IMR-90 (cell line): ENCODE measurements at regions not wholly inside any gene's neighbourhood (a gene's known extent, or its start where the extent isn't known, plus 50 kb on each side); places are given as distances from the start of the nearest gene placed in this dataset.

Experiments
- ATAC-seq: fragments of 200-7000 bp; cut with Tn5 transposase; 2 replicates; pipeline ENCODE4 v1.9.1; 2020; ENCODE audit warnings: low read depth, mild to moderate bottlenecking, moderate library complexity
- BruUV-seq: library from RNA; stranded (reverse); fragments of 400-500 nt; replicated peaks from 2 replicates; lab custom pipeline; 2021; lab: Mats Ljungman, UMichigan
- CTCF ChIA-PET: fragments of 300-600 bp; formaldehyde crosslinking; extraction: SDS; loops from one replicate; lab custom pipeline; 2021; ENCODE audit warnings: antibody characterized with exemption; lab: Yijun Ruan, JAX
- POLR2A ChIA-PET: fragments of 300-600 bp; sonication (Branson Sonifier 250); formaldehyde crosslinking; loops from one replicate; lab custom pipeline; 2022; ENCODE audit warnings: antibody characterized with exemption; ENCODE audit not compliant: unreplicated experiment; lab: Charles Lee
- DNase-seq: peaks from one replicate; pipeline ENCODE4 v3.0.0; 2013
- H2AFZ ChIP-seq: replicated peaks from 2 replicates; pipeline ENCODE3; 2013; ENCODE audit warnings: low read length, mild to moderate bottlenecking; ENCODE audit not compliant: poor library complexity
- H2AK5ac ChIP-seq: 2 replicates; pipeline ENCODE4 v1.6.1; 2013; ENCODE audit warnings: low read depth, low read length, inconsistent platforms
- H2AK9ac ChIP-seq: replicated peaks from 2 replicates; pipeline ENCODE3; 2013; ENCODE audit warnings: mild to moderate bottlenecking, low read depth, low read length, moderate library complexity; ENCODE audit not compliant: poor library complexity
- H2BK120ac ChIP-seq: 2 replicates; pipeline ENCODE4 v1.6.1; 2013; ENCODE audit warnings: low read depth, low read length, inconsistent platforms
- H2BK15ac ChIP-seq: 3 replicates; pipeline ENCODE4 v1.6.1; 2013; ENCODE audit warnings: low read depth, low read length, inconsistent platforms
- H2BK20ac ChIP-seq: 2 replicates; pipeline ENCODE4 v1.6.1; 2013; ENCODE audit warnings: low read depth, mild to moderate bottlenecking, inconsistent platforms, low read length, moderate library complexity
- H2BK5ac ChIP-seq: 2 replicates; pipeline ENCODE4 v1.6.1; 2013; ENCODE audit warnings: mild to moderate bottlenecking, low read depth, low read length, inconsistent platforms; ENCODE audit not compliant: poor library complexity, severe bottlenecking
- H3K14ac ChIP-seq: replicated peaks from 2 replicates; pipeline ENCODE4 v1.6.1; 2013; ENCODE audit warnings: low read depth, low read length, inconsistent platforms
- H3K18ac ChIP-seq: 2 replicates; pipeline ENCODE4 v1.6.1; 2013; ENCODE audit warnings: low read depth, low read length, control low read depth
- H3K23ac ChIP-seq: 2 replicates; pipeline ENCODE4 v1.6.1; 2013; ENCODE audit warnings: low read depth, low read length, inconsistent platforms
- H3K27ac ChIP-seq: 2 replicates; pipeline ENCODE4 v1.5.1; 2013; ENCODE audit warnings: mild to moderate bottlenecking, control low read depth, low read length; ENCODE audit not compliant: insufficient read depth
- H3K27me3 ChIP-seq: 2 replicates; pipeline ENCODE4 v1.6.1; 2013; ENCODE audit warnings: low read length; ENCODE audit not compliant: control insufficient read depth, insufficient read depth
- H3K36me3 ChIP-seq: 2 replicates; pipeline ENCODE4 v1.6.1; 2013; ENCODE audit warnings: low read length, mixed read lengths; ENCODE audit not compliant: control insufficient read depth, insufficient read depth
- H3K4ac ChIP-seq: 2 replicates; pipeline ENCODE4 v1.6.1; 2013; ENCODE audit warnings: low read depth, low read length, inconsistent platforms
- H3K4me1 ChIP-seq: 2 replicates; pipeline ENCODE4 v1.6.1; 2013; ENCODE audit warnings: low read length, mixed read lengths; ENCODE audit not compliant: control insufficient read depth, insufficient read depth
- H3K4me2 ChIP-seq: 2 replicates; pipeline ENCODE4 v1.6.1; 2013; ENCODE audit warnings: low read depth, mild to moderate bottlenecking, control low read depth, low read length, moderate library complexity
- H3K4me3 ChIP-seq: 2 replicates; pipeline ENCODE4 v1.5.1; 2013; ENCODE audit warnings: low read depth, mild to moderate bottlenecking, control low read depth, low read length, moderate library complexity; ENCODE audit not compliant: insufficient read depth
- H3K56ac ChIP-seq: 2 replicates; pipeline ENCODE4 v1.6.1; 2013; ENCODE audit warnings: low read length, inconsistent platforms; ENCODE audit not compliant: insufficient read depth; ENCODE audit errors: extremely low read depth
- H3K79me1 ChIP-seq, 2 experiments: 2 replicates each; pipeline ENCODE4 v1.6.1; 2013; ENCODE audit warnings: low read length in 2 of 2, inconsistent platforms in 1 of 2, low read depth in 1 of 2
- H3K9ac ChIP-seq: 2 replicates; pipeline ENCODE4 v1.6.1; 2013; ENCODE audit warnings: low read depth, low read length, control low read depth
- H3K9me1 ChIP-seq: 2 replicates; pipeline ENCODE4 v1.6.1; 2013; ENCODE audit warnings: low read length, inconsistent platforms; ENCODE audit not compliant: insufficient read depth
- H3K9me3 ChIP-seq: 2 replicates; pipeline ENCODE4 v1.6.1; 2013; ENCODE audit warnings: low read length; ENCODE audit not compliant: control insufficient read depth, insufficient read depth
- H4K20me1 ChIP-seq: 2 replicates; pipeline ENCODE4 v1.6.1; 2013; ENCODE audit warnings: low read length, inconsistent platforms; ENCODE audit not compliant: insufficient read depth
- H4K5ac ChIP-seq: 2 replicates; pipeline ENCODE4 v1.6.1; 2013; ENCODE audit warnings: mild to moderate bottlenecking, low read depth, low read length, control low read depth
- H4K8ac ChIP-seq, 2 experiments: 2 replicates each; pipeline ENCODE4 v1.6.1; 2013; ENCODE audit warnings: low read depth in 2 of 2, low read length in 2 of 2, control low read depth in 1 of 2, inconsistent platforms in 1 of 2
- H4K91ac ChIP-seq: 2 replicates; pipeline ENCODE4 v1.6.1; 2013; ENCODE audit warnings: low read depth, low read length, inconsistent platforms; ENCODE audit not compliant: insufficient read depth
- BHLHE40 ChIP-seq: fragments of 150-350 bp; IDR thresholded peaks from 2 replicates; pipeline ENCODE4 v1.6.1; 2016; ENCODE audit warnings: mild to moderate bottlenecking, low read depth, low read length
- CHD1 ChIP-seq: IDR thresholded peaks from 2 replicates; pipeline ENCODE4 v1.6.1; 2012; ENCODE audit warnings: low read depth, low read length, improper control_type of control experiment
- ELK1 ChIP-seq: fragments of 150-350 bp; IDR thresholded peaks from 2 replicates; pipeline ENCODE4 v1.6.1; 2016; ENCODE audit warnings: low read depth, mild to moderate bottlenecking, low read length, moderate library complexity, borderline replicate concordance
- FOS ChIP-seq: fragments of 150-350 bp; IDR thresholded peaks from 2 replicates; pipeline ENCODE4 v1.6.1; 2016; ENCODE audit warnings: low read depth, low read length
- MAZ ChIP-seq: IDR thresholded peaks from 2 replicates; pipeline ENCODE4 v1.6.1; 2012; ENCODE audit warnings: low read depth, mild to moderate bottlenecking, low read length, improper control_type of control experiment, moderate library complexity, borderline replicate concordance
- POLR2A ChIP-seq: IDR thresholded peaks from 2 replicates; pipeline ENCODE4 v1.6.1; 2012; ENCODE audit warnings: mild to moderate bottlenecking, low read depth, low read length
- RAD21 ChIP-seq: IDR thresholded peaks from 2 replicates; pipeline ENCODE4 v1.6.1; 2012; ENCODE audit warnings: low read length, improper control_type of control experiment
- RFX5 ChIP-seq: IDR thresholded peaks from 2 replicates; pipeline ENCODE4 v1.8.0; 2012; ENCODE audit warnings: low read depth, mild to moderate bottlenecking, low read length, moderate library complexity
- SMC3 ChIP-seq: fragments of 150-350 bp; IDR thresholded peaks from 2 replicates; pipeline ENCODE4 v1.6.1; 2016; ENCODE audit warnings: low read depth, mild to moderate bottlenecking, antibody characterized with exemption, low read length, moderate library complexity
- USF2 ChIP-seq: fragments of 150-350 bp; IDR thresholded peaks from 2 replicates; pipeline ENCODE4 v1.6.1; 2017; ENCODE audit warnings: mild to moderate bottlenecking, antibody characterized with exemption, low read length, low read depth
- WGBS, 2 experiments: methylation state at CpG; one replicate each; pipeline versions ENCODE4 v1.1.5 to v1.1.7; 2013; ENCODE audit warnings: missing lambda C conversion rate in 2 of 2; ENCODE audit not compliant: insufficient read length in 1 of 2; ENCODE audit errors: extremely low coverage in 2 of 2; 5-methylcytosine and 5-hydroxymethylcytosine counted together
- dilution Hi-C: fragments of 300-500 bp; cut with HindIII; formaldehyde crosslinking; loops from one replicate; pipeline ENCODE4 v1.14.3; 2018; ENCODE audit warnings: low sequenced_read_pairs; ENCODE audit not compliant: unreplicated experiment
- in situ Hi-C: fragments of 300-500 bp; cut with MboI; formaldehyde crosslinking; loops from 3 replicates; pipeline ENCODE4 v1.14.3; 2019; ENCODE audit warnings: low sequenced_read_pairs, inconsistent platforms, mixed read lengths
- intact Hi-C: fragments of 100-400 bp; cut with micrococcal nuclease; formaldehyde crosslinking; loops from 2 replicates; pipeline ENCODE4 v1.10.0; 2022

- DNase-seq (no peak), ATAC-seq (no peak)
- no peaks in the 10 kb centered on the region for H3K4me1 ChIP-seq
- no peak overlapping the region for H3K4me3 ChIP-seq
- H2BK5ac ChIP-seq: no peak overlapping the region
- no peak overlapping the region for H2AK9ac ChIP-seq
- no peak overlapping the region for H2AK5ac ChIP-seq
- TF ChIP-seq RAD21 (no peak), MAZ (no peak), ELK1 (no peak), SMC3 (no peak), BHLHE40 (no peak), CHD1 (no peak), FOS (no peak), USF2 (no peak), RFX5 (no peak), POLR2A (no peak)
- H4K91ac ChIP-seq: no peak overlapping the region
- dilution Hi-C loops (no loop called here), in situ Hi-C loops (no loop called here), intact Hi-C loops (no loop called here)
- no peak overlapping the region for H2AFZ ChIP-seq
- no peaks in the 10 kb centered on the region for H3K9me3 ChIP-seq
- H3K18ac ChIP-seq: no peak overlapping the region
- no peak overlapping the region for H2BK120ac ChIP-seq
- H3K27ac ChIP-seq: no peak overlapping the region
- H3K36me3 ChIP-seq: no peaks in the 10 kb centered on the region
- no peak overlapping the region for H3K9ac ChIP-seq
- no peak overlapping the region for H2BK20ac ChIP-seq
- H3K4me2 ChIP-seq: no peak overlapping the region
- CTCF ChIA-PET: no interaction called here
- H3K79me1 ChIP-seq: no peaks in the 10 kb centered on the region
- H4K8ac ChIP-seq: no peak overlapping the region
- H4K20me1 ChIP-seq: no peaks in the 10 kb centered on the region
- no peak overlapping the region for H2BK15ac ChIP-seq
- no peak overlapping the region for H4K5ac ChIP-seq
- H3K4ac ChIP-seq: no peak overlapping the region
- POLR2A ChIA-PET: no interaction called here
- H3K23ac ChIP-seq: no peak overlapping the region
- no peaks in the 10 kb centered on the region for H3K9me1 ChIP-seq
- no peak overlapping the region for H3K56ac ChIP-seq
- BruUV-seq: no TSS peak
- no peak overlapping the region for H3K14ac ChIP-seq
- 50% methylated on average over 2 of the region's 2 CpGs; no CpG with 5 or more reads in 1 of the 2 experiments for WGBS, 2 experiments
- H3K27me3 ChIP-seq: no peaks in the 10 kb centered on the region
Observed at GRCh38 chr6:90960324-90960723, 373.5 kb upstream of the MAP3K7 start.
